H1 (cell line): ENCODE measurements at regions not wholly inside any gene's neighbourhood (a gene's known extent, or its start where the extent isn't known, plus 50 kb on each side); places are given as distances from the start of the nearest gene placed in this dataset.

Experiments used
- CREB1 ChIP-seq: IDR thresholded peaks from 2 replicates; pipeline ENCODE4 v1.6.1; 2012; ENCODE audit warnings: inconsistent platforms
- FOSL1 ChIP-seq: IDR thresholded peaks from 2 replicates; pipeline ENCODE4 v1.6.1; 2011; ENCODE audit warnings: mild to moderate bottlenecking, low read depth, low read length, moderate library complexity; ENCODE audit not compliant: insufficient read depth
- MAX ChIP-seq: IDR thresholded peaks from 2 replicates; pipeline ENCODE4 v1.6.1; 2012; ENCODE audit warnings: inconsistent platforms

- TF ChIP-seq FOSL1 (no peak), MAX (no peak), CREB1 (no peak)
Observed at GRCh38 chr17:33560871-33561270, 267.8 kb upstream of the ASIC2 start (continued).
